RPMI7951 (cell line): ENCODE measurements at regions not wholly inside any gene's neighbourhood (a gene's known extent, or its start where the extent isn't known, plus 50 kb on each side); places are given as distances from the start of the nearest gene placed in this dataset.
"Not testable (repeated sequence)": the region's sequence is repeated elsewhere in the genome, so short reads cannot be mapped to it uniquely, and the experiment has no call there.

ENCODE experiments used
- DNase-seq: peaks from one replicate; pipeline ENCODE4 v3.0.0-alpha.2; 2012; ENCODE audit warnings: low read depth

DNA sequence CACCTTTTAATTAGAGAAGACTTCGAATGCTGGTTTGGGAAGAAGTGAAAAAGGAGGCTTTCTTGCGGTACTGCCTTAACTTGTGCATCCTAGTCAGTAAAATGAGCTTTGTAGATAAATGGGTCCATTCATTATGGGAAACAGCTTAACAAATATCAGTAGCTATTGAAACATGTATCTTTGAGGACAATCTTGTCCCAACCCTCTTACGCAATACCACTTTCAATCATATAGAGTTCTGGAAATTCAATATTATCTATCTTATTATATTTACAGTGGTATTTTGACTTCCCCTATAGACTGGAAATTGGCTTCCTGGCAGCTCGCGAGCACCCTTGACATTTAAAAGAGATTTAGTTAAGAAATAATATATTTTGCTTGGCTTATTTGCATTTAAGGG is 565.8 kb upstream of the NUDT12 start:
- DNase-seq = no peak

DNA sequence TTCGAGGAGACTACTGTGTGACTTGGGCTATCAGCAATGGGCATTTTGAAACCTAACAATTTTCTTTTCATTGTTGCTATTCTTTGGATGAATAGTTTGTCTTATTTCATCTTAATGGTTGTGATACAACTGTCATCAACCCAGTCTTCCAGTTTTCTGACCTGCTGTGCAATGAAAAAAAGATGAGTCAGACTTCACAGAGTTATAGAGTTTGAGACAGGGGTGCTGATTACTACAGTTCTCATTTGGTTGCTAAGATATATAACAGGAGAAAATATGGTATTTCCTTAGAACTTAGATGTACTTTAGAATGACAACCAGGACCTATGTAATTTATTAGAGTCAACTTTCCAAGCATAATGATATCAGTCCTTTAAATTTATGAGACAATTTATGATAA is 564.4 kb upstream of the NUDT12 start:
- DNase-seq = no peak

DNA sequence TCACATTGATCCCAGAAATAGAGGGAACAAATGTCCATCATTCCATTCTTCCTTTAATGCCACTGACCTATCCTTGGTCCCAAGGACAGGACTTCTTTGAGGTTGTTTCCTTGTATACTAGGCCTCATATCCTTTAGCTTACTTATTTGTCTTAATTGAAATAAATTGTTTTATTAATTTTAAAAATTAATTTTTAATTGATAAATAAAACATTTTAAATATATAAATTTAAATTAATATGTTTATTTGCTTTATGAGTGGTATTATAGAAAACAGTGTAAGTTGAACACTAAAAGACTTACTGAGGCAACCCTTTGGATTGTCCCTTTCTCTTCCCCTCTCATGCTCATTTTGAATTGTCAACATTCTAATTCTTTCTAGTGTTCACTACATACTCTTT is 556.9 kb upstream of the NUDT12 start:
- no peak for DNase-seq

DNA sequence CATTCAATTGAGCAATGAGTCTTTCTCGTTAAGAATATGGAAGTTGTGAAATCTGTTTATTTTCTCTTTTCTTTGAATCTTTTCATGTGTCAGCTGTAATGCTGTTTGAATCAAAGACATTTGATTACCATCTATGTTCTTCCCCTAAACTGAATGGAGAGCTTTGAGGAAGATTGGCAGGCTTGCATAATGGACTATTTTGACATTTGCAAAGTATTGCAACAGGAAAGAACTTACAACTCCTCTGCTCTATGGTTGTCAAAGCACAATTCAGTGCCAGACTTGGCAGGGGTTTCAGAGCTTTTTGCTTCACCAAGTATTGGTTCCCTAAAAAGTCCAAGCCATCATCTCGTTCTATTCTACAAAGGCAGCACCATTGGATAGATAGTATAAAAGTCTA is 549.0 kb upstream of the NUDT12 start:
- DNase-seq = peak; percentile 2

DNA sequence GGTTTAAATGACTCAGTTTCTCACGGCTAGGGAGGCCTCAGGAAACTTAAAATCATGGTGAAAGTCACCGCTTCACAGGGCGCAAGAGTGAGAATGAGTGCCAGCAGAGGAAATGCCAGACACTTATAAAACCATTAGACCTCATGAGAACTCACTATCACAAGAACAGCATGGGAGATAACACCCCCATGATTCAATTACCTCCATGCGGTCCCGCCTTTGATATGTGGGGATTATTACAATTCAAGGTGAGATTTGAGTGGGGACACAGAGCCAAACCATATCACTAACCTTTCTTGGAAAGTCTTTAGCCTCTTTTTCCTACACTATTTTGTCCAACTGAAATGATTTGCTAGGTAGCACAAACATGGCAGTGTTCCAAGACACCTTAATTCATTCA is 533.9 kb upstream of the NUDT12 start:
- DNase-seq = no peak

DNA sequence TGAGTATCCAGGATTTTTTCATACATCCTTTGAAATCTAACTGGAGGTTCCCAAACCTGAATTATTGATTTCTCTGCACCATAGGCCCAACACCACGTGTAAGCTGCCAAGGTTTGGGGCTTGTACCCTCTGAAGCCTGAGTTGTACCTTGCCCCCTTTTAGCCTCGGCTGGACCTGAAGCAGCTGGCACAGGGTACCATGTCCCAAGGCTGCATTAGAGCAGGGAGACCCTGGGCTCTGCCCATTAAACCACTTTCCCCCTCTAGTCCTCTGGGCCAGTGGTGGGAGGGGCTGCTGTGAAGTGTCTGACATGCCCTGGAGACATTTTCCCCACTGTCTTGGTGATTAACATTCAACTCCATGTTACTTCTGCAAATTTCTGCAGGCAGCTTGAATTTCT is 532.9 kb upstream of the NUDT12 start:
- no peak for DNase-seq

DNA sequence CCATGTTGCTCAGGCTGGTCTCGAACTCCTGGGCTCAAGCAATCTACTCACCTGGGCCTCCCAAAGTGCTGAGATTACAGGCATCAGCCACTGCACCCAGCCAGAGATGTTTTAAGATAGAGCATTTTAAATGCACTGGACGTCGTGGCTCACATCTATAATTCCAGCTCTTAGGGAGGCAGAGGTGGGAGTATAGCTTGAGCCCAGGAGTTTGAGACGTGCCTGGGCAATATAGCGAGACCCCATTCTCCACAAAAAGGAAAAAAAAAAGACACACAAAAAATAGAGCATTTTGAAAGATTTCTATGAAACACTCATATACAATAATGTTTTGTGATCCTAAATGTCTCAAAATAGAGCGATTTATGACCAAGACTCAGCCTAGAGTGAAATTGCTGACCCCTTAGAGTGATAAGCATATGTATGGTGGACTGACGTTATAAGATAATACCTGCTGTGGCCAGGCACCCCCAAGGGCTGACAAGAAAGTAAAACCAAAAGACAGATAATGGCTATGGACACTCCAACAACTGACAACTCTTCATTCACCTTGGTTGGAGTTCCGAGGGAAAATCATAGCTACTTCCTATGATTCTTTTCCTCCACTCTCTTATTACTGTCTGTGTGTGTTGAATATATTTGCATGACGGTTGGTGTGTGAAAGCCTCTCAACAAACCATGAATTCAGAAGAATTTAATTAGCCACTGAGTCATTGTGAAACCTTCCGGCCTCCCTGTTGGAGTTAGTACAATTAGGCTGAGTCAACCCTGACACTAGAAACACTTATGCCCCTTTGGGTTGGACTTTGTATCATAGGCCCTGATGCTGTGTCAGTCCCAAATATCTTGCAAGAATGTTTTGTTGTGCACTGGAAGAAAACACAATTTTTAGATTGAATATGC is 526.5 kb upstream of the NUDT12 start:
- DNase-seq = peak; percentile 66

DNA sequence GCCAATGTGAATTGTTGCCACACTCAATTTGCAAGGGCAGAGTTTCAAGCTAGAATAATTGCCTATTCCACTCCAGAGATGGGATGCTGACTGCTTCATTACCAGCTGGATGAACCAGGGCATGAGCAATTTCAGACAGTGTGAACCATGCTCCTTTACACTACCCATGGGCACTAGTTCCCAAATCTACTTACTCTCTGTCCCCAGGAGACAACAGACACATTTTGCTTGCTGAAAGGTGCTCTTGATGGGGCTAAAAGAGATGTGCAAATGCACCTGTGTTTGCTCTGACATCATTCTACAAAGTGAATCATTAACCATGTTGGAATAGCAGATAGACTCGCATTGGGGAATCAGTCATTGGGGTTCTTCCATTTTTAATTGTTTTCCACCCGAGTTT is 522.3 kb upstream of the NUDT12 start:
- DNase-seq = no peak

DNA sequence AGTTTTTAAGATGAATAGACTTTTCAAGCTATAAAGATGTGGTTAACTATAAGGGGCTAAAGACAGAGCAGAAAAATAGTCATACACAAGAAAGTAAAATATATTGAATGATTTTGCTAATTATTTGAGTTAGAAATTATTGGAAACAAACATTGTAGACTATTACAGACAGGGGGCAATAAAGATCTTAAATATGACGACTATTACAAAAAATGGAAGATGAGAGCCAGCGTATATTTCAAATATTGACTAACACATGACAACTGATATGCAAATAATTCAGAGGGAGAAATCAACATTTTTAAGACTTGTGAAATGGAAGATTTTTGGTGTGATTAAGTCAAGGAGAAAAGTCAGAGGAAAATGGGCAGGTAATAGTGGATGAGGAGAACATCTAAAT is 520.2 kb upstream of the NUDT12 start:
- no peak for DNase-seq

DNA sequence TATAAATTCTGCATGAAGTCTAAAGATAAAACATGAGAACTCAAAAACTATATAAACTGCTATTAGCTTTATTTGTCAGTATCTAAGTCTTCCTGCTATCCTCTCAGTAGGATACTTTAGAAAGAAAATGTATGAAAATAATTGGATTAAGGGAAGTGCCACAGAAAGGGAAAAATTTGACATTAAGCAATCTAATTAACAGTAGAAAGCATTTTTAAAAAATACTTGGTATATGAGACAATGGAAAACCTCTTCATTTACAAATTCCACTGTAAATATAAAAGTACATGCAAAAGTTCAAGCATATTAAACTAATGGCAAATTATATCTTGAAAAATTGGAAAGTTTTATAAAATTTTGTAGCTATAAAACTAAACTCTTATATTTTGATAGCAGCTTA is 518.6 kb upstream of the NUDT12 start:
- DNase-seq = no peak

DNA sequence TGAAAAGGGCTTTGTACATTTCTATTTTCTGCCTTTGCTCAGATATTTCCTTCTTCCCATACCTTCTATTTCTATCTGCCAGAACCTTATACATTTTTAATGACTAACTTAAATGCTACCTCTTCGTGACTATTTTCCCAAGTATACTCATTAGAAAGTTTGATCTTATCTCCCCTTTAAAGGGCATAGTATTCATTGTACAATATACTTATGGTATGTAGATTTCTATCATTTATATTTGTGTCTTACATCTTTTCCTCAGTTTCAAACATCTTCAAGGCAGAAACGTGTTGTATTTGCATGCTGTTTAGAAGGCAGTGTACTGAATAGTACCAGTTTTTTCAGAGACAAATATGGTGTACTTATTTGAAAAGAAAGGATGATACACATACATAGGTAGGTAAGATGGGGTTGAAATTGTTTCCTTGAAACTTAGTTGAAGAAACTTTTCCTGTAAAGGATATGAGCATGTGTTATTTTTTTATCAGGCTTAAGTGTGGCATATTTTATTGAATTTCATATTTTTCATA is 518.1 kb upstream of the NUDT12 start:
- peak; percentile 1 for DNase-seq

DNA sequence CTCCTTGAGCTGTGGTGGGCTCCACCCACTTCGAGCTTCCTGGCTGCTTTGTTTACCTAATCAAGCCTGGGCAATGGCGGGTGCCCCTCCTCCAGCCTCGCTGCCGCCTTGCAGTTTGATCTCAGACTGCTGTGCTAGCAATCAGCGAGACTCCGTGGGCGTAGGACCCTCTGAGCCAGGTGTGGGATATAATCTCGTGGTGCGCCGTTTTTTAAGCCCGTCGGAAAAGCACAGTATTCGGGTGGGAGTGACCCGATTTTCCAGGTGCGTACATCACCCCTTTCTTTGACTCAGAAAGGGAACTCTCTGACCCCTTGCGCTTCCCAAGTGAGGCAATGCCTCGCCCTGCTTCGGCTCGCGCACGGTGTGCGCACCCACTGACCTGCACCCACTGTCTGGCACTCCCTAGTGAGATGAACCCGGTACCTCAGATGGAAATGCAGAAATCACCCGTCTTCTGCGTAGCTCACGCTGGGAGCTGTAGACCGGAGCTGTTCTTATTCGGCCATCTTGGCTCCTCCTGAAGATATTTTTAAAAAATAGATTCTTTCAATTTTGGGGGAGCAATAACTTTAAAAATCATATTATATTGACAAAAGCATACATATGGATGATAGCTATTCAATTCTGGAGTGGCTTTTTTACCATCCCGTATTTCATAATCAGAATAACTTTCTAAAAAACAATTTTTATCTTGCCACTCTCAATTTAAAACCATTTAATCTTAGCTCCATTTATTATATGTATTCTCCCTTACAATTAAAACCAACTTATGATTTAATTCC is 517.5 kb upstream of the NUDT12 start:
- DNase-seq = not testable (repeated sequence)

DNA sequence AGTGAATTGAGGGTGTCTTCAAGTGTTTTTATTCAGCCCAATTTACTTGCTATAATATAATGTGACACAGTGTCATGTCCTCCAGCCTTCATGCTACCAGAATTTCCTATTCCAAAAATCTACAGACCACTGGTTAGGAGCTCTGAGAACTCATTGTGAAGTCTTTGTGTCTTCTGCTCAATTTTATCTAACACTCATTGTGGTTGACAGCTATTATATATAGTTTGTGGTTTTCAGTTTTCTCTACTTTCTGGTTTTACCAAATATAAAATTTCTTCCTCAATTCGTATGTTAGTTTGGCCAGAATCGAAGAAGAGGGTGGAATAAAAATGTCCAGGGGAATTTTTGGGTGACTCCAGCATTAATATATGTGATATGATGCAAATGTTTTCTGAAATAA is 509.3 kb upstream of the NUDT12 start:
- no peak for DNase-seq

DNA sequence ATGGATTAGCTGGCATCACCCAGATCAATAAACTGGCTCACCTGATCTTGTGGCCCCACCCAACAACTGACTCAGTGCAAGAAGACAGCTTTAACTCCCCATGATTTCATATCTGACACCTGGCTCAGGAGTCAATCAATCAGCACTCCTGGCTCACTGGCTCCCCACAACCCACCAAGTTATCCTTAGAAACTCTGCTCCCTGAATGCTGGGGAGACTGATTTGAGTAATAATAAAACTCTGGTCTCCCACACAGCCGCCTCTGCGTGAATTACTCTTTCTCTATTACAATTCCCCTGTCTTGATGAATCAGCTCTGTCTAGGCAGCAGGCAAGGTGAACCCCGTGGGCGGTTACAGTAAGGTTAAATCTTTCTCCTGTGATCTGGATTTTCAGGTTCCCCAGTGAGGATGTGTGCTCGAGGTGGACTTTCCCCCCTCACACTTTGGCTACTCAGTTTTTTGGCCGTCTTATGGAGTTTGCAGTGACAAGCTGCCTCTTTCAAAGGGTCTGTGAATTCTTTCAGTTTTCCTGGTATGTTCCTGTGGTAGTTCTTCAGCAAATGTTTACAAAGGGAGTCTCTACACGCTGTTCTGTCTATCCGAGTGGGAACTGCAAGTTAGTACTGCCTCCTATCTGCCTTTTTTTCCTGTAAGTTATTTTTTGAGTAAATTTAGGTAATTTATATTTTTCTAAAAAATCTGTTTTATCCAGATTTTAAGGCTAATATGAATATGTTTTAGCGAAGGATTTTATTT is 500.2 kb upstream of the NUDT12 start:
- DNase-seq = no peak

DNA sequence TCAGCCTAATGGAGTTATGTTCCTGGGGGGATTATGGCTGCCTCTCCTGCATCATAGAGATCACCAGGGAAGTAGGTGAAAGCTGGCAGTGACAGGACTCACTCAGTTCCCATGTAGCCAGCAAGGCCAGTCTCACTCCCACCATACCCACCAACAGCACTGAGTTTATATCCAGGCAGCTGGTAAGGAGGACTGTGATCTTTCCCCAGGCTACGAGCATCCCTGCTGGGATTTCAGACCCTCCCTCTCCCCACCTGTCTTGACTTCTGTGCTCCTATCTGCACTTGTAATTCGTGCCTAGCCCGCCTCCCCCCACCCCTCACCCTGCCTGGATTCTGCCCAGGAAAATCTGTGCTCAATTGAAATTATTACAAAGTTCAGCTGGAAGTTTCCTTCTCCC is 499.1 kb upstream of the NUDT12 start:
- DNase-seq = no peak

DNA sequence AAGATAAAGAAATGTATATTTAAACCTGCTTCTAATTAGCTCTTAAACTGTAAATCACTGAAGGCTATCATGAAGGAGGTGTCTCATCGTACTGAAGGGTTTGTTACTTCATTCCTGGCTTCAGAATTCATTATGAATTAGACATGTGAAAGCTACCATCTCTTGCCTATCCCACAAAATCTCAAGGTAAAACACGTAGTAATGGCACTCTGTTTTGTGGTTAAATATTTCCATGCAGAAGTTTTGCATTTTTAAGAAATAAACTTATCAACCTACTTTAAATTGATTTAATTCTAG is 490.7 kb upstream of the NUDT12 start:
- DNase-seq = no peak

DNA sequence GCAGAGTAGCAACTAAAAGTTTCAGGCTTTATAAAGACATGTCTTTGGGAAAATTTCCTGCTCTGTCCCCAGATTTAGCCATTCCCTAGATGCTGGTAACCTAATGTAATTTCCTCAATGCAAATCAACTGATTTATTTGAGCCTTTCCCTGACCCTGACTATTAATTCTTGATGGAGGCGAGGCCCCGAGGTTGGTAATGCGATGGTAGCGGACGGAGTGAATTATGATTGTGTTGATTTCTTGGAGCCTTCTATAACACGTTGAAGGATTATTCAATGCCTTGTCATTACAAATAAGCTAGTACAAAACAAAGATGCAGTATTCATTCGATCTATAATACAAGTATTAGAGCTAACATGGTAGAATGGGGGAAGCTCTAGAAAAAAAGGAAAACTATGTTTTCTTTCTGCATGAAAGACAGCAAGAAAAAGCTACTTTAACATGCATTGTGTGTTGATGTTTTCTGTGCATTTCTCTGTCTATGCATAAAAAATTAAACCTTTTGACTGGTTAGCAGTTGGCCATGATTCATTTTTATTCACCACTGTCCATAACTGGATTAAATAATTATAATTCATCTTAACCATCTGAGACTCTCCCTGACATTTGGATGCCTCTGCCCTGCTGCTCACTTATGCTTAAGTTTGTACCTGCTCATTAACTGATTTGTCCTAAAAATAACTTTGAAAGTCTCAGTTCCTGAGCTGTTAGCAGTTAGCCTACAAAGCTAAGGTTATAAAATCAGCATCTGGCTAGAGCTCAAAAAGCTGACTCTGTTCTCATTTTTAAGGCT is 490.2 kb upstream of the NUDT12 start:
- DNase-seq = no peak

DNA sequence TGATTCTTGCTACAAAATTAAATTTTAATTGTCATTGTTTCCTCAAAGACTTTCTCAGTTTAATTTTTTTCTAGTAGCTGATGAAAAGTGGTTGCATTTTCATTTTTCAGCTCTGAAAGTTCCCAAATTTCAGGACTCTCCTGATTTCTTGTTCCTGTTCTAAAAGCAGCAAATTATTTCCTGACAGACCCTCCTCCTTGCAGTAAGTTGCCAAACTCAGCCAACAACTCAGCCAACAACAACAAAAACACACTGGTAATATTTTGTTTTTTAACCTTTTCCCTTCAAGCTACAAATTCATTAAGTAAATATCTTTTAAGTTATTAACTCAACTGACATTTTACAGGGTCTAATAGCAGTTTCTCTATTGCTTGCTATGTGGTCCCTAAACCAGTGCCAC is 487.8 kb upstream of the NUDT12 start:
- no peak for DNase-seq

DNA sequence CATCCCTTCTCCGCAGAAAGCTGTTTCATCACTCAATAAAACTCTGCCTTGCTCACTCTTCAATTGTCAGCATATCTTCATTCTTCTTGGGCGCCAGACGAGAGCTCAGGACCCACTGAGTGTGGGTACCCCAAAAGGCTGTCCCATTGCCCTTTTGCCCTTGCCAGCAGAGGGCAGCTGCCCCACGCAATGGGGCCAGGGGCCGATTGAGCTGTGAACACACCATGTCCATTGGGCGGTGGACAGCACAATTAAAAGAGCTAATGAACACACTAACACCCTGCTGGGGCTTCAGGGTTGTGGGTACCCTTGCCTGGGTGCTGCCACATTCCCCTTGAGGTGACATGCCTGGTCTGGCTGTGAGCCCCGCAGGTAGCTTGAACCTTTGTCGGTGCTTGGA is 487.2 kb upstream of the NUDT12 start:
- DNase-seq = no peak

DNA sequence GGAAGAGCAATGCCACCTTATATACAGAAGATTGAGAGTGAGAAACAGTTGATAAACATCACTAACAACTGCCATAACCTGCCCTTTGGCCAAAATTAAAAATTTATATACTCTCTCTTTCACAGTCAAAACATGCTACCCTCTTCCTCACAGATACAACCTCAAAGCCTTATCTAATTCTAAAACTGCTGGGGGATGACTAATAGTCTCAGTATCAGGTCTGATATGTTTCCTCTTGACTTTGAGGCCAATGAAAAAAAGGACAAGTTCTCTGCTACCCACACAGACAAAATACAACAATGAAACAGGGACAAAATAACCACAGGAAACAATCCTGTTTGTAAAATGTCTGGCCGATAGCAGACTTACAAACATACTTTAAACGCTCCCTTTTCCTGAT is 485.6 kb upstream of the NUDT12 start:
- no peak for DNase-seq

DNA sequence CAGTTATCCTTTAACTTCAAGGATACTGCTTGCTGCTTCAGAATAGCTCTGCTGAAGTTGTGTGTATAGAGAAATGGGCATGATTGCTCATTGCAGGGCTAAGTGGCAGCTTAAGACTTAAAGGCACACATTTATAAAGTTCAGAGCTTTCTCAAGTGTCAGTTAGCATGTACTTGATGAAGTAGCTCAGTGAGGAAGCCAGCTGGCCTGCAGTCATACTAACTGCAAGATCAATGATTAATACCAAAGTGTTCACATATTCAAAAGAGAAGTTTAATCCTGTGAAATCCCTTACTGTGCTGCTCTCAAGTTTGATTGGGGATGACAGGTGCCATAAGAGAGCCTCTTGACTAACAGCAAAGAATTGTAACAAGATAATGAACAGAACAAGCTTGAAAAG is 483.4 kb upstream of the NUDT12 start:
- no peak for DNase-seq

DNA sequence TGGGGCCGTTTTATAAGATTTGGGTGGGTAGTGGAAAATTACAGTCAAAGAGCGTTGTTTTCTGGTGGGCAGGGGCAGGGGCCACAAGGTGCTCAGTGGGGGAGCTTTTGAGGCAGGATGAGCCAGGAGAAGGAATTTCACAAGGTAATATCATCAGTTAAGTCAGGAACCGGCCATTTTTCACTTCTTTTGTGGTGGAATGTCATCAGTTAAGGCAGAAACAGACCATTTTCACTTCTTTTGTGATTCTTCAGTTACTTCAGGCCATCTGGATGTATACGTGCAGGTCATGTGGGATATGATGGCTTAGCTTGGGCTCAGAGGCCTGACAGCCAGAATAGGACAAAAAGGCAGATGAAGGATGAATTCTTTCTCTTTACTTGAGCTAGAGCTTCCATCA is 477.3 kb upstream of the NUDT12 start:
- DNase-seq = not testable (repeated sequence)
